Neural cell (in vitro differentiated cells): ENCODE measurements at regions not wholly inside any gene's neighbourhood (a gene's known extent, or its start where the extent isn't known, plus 50 kb on each side); places are given as distances from the start of the nearest gene placed in this dataset.

ENCODE experiments used
- H2AFZ ChIP-seq: fragments of 200-600, 300-800 bp; sonication (generic), shearing (Covaris generic); 2 replicates; pipeline ENCODE4 v1.6.0; 2014; ENCODE audit warnings: low read depth, mild to moderate bottlenecking, antibody characterized with exemption, low read length, moderate library complexity
- H3F3A ChIP-seq: fragments of 200-600 bp; shearing (Covaris generic); 2 replicates; pipeline ENCODE4 v1.6.1; 2016; ENCODE audit warnings: mild to moderate bottlenecking, moderate library complexity, mixed read lengths, antibody characterized with exemption, low read length; ENCODE audit not compliant: insufficient read depth, poor library complexity, severe bottlenecking
- H3K27ac ChIP-seq: fragments of 200-600, 300-800 bp; sonication (generic), shearing (Covaris generic); 2 replicates; pipeline ENCODE4 v1.5.1; 2014; ENCODE audit warnings: mild to moderate bottlenecking, low read length, moderate library complexity
- H3K27me3 ChIP-seq: fragments of 300-800, 200-600 bp; sonication (generic), shearing (Covaris generic); 2 replicates; pipeline ENCODE4 v1.6.0; 2014; ENCODE audit warnings: mild to moderate bottlenecking, low read depth, low read length, moderate library complexity; ENCODE audit not compliant: insufficient read depth
- H3K36me3 ChIP-seq: fragments of 300-800, 200-600 bp; sonication (generic), shearing (Covaris generic); 2 replicates; pipeline ENCODE4 v1.5.1; 2014; ENCODE audit warnings: mild to moderate bottlenecking, antibody characterized with exemption, low read length, moderate library complexity; ENCODE audit not compliant: insufficient read depth
- H3K4me2 ChIP-seq: fragments of 300-800, 200-600 bp; sonication (generic), shearing (Covaris generic); 2 replicates; pipeline ENCODE4 v1.6.0; 2014; ENCODE audit warnings: mild to moderate bottlenecking, low read length
- H3K4me3 ChIP-seq: fragments of 300-800, 200-600 bp; sonication (generic), shearing (Covaris generic); 2 replicates; pipeline ENCODE4 v1.5.1; 2014; ENCODE audit warnings: mild to moderate bottlenecking, low read length, moderate library complexity
- H3K79me2 ChIP-seq: fragments of 200-600 bp; shearing (Covaris generic); replicated peaks from 2 replicates; pipeline ENCODE4 v1.6.0; 2014; ENCODE audit warnings: mild to moderate bottlenecking, low read length, moderate library complexity; ENCODE audit not compliant: insufficient read depth
- H3K9ac ChIP-seq: fragments of 300-800, 200-600 bp; sonication (generic), shearing (Covaris generic); 2 replicates; pipeline ENCODE4 v1.6.1; 2016; ENCODE audit warnings: mild to moderate bottlenecking, low read length, mixed read lengths
- H3K9me2 ChIP-seq: fragments of 200-600 bp; shearing (Covaris generic); 2 replicates; pipeline ENCODE4 v1.6.1; 2016; ENCODE audit warnings: mild to moderate bottlenecking, low read length, mixed read lengths; ENCODE audit not compliant: insufficient read depth
- H3K9me3 ChIP-seq: fragments of 200-600, 300-800 bp; sonication (generic), shearing (Covaris generic); 2 replicates; pipeline ENCODE4 v1.6.1; 2016; ENCODE audit warnings: mild to moderate bottlenecking, mixed run types, low read length, moderate library complexity, mixed read lengths
- H4K20me1 ChIP-seq: fragments of 200-600 bp; shearing (Covaris generic); 2 replicates; pipeline ENCODE4 v1.6.1; 2016; ENCODE audit warnings: mild to moderate bottlenecking, mixed run types; ENCODE audit not compliant: insufficient read depth
- EP300 ChIP-seq: fragments of 450-650 bp; conservative IDR thresholded peaks from 2 replicates; pipeline ENCODE4 v1.6.1; 2014; ENCODE audit warnings: antibody characterized with exemption, mild to moderate bottlenecking, moderate library complexity; ENCODE audit not compliant: poor library complexity, severe bottlenecking
- EZH2 ChIP-seq: fragments of 200-600, 300-800 bp; shearing (Covaris generic), sonication (generic); IDR thresholded peaks from 2 replicates; pipeline ENCODE4 v1.6.1; 2014; ENCODE audit warnings: antibody characterized with exemption, low read length, borderline replicate concordance, mild to moderate bottlenecking; ENCODE audit not compliant: insufficient read depth, poor library complexity, severe bottlenecking
- MXI1 ChIP-seq: fragments of 450-650 bp; conservative IDR thresholded peaks from 2 replicates; pipeline ENCODE4 v1.6.1; 2014; ENCODE audit warnings: antibody characterized with exemption, mild to moderate bottlenecking; ENCODE audit not compliant: poor library complexity, severe bottlenecking
- POLR2AphosphoS5 ChIP-seq: IDR thresholded peaks from 2 replicates; pipeline ENCODE4 v1.6.1; 2012
- RAD21 ChIP-seq: fragments of 450-650 bp; conservative IDR thresholded peaks from 2 replicates; pipeline ENCODE4 v1.6.1; 2014; ENCODE audit warnings: antibody characterized with exemption, mild to moderate bottlenecking, moderate library complexity
- SMC3 ChIP-seq: fragments of 450-650 bp; conservative IDR thresholded peaks from 2 replicates; pipeline ENCODE4 v1.6.1; 2014; ENCODE audit warnings: antibody characterized with exemption, mild to moderate bottlenecking, moderate library complexity; ENCODE audit not compliant: poor library complexity
- TAF1 ChIP-seq: IDR thresholded peaks from 2 replicates; pipeline ENCODE4 v1.6.1; 2012; ENCODE audit warnings: low read depth
- TF ChIP-seq, protein P1 (sequence below): fragments of 450-650 bp; IDR thresholded peaks from 2 replicates; pipeline ENCODE4 v1.5.1; 2014; ENCODE audit warnings: antibody characterized with exemption, mild to moderate bottlenecking, moderate library complexity; ENCODE audit not compliant: poor library complexity, severe bottlenecking
- TF ChIP-seq, protein P2 (sequence below): IDR thresholded peaks from 2 replicates; pipeline ENCODE4 v1.6.1; 2012; ENCODE audit warnings: borderline replicate concordance

DNA sequence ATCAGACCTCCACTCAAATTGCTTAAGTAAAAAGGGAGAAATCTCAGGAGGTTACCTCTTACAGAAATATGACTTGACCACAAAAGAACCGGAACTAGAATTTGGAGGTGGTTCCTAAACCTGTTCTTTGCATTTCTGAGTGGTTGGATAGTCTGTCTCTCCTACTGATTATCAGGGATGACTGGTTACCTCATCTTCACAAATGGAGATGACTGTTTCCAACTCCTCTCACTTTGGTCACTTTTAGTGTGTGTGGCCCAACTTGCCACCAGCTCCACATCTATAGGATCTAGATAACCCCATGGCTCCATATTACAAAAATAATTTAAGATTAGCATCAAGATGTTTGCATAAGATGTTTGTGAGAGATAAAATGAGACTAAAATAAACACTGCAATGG, 95.5 kb downstream of the CCDC71L start:
- TF ChIP-seq POLR2AphosphoS5 (no peak), EP300 (no peak), EZH2 (no peak)
- H3K27ac ChIP-seq: no peak overlapping the region

DNA sequence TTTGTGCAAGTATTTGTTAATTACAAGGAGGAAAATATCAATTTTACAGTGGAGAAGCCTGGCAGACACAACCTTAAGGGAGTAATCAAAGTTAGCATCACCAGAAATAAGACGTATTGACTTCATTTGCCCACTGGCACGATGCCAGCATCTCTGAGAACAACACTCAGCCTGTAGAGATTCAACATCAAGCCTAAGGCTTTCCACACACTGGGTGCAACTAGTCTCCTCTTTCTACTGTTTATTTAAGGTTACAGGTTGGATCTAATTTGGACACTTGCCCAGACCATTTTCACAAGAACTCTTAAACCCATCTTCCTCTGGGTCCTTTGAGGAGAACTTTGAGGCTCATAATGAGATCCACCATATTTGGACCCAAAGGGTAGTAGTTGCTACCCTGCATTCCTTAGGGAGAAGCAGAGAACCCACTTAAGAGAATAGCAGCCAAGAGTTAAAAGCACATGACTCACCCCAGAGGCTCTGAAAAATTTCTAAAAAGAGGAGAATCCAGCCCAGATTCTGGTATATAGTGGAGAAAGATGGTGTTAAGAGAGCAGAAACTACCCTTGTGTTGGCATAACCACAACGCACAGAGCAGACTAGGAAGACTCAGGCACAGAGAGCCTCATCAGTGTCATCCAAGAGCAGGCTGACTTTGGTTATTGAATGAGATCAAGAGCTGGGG, 97.3 kb downstream of the CCDC71L start:
- H3K9me2 ChIP-seq: no peaks in the 10 kb centered on the region
- no peak overlapping the region for H2AFZ ChIP-seq
- no peak overlapping the region for H3K4me3 ChIP-seq
- no peaks in the 10 kb centered on the region for H3K79me2 ChIP-seq
- no peaks in the 10 kb centered on the region for H3K27me3 ChIP-seq
- no peaks in the 10 kb centered on the region for H3F3A ChIP-seq
- no peaks in the 10 kb centered on the region for H3K36me3 ChIP-seq
- no peak for TF ChIP-seq MXI1
- no peak for TF ChIP-seq EP300
- TF ChIP-seq, protein P1, sequence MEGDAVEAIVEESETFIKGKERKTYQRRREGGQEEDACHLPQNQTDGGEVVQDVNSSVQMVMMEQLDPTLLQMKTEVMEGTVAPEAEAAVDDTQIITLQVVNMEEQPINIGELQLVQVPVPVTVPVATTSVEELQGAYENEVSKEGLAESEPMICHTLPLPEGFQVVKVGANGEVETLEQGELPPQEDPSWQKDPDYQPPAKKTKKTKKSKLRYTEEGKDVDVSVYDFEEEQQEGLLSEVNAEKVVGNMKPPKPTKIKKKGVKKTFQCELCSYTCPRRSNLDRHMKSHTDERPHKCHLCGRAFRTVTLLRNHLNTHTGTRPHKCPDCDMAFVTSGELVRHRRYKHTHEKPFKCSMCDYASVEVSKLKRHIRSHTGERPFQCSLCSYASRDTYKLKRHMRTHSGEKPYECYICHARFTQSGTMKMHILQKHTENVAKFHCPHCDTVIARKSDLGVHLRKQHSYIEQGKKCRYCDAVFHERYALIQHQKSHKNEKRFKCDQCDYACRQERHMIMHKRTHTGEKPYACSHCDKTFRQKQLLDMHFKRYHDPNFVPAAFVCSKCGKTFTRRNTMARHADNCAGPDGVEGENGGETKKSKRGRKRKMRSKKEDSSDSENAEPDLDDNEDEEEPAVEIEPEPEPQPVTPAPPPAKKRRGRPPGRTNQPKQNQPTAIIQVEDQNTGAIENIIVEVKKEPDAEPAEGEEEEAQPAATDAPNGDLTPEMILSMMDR: no peak
- no peak for TF ChIP-seq RAD21
- H3K4me2 ChIP-seq: no peak overlapping the region
- H3K9me3 ChIP-seq: no peaks in the 10 kb centered on the region
- H3K27ac ChIP-seq: no peak overlapping the region
- no peaks in the 10 kb centered on the region for H4K20me1 ChIP-seq
- no peak overlapping the region for H3K9ac ChIP-seq

More for the DNA sequence above, 95.5 kb downstream of the CCDC71L start:
- H3K9me2 ChIP-seq: no peaks in the 10 kb centered on the region
- no peaks in the 10 kb centered on the region for H3K27me3 ChIP-seq
- no peaks in the 10 kb centered on the region for H4K20me1 ChIP-seq
- no peak overlapping the region for H3K4me2 ChIP-seq
- H3K4me3 ChIP-seq: no peak overlapping the region
- no peaks in the 10 kb centered on the region for H3F3A ChIP-seq
- H3K9me3 ChIP-seq: no peaks in the 10 kb centered on the region
- no peaks in the 10 kb centered on the region for H3K79me2 ChIP-seq
- no peaks in the 10 kb centered on the region for H3K36me3 ChIP-seq
- H3K9ac ChIP-seq: no peak overlapping the region
- no peak overlapping the region for H2AFZ ChIP-seq

DNA sequence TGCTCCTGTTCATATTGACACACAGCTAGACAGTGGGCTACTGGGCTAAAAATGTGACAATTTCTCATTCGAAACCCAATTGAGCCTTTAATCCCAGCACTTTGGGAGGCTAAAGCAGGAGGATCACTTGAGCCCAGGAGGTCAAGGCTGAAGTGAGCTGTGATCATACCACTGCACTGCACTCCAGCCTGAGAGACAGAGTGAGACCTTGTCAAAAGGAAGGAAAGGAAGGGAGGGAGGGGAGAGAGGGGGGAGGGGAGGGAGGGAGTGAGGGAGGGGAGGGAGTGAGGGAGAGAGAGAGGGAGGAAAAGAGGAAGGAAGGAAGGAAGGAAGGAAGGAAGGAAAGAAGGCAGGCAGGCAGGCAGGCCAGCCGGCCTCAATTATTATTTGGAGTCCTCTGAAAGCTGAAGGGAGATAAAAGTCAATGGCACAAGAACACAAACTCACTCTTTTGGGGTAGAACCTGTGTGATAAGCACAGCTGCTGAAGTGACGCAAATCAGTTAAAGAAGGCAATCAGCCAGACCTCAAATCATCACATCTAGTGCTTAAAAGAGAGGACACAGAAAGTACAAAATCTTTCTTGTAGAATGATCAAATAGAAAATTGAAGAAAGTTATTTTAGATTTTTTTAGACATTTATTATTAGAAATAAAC, 98.1 kb downstream of the CCDC71L start:
- Histone ChIP-seq H3K27me3 (no peaks in the 10 kb centered on the region), H3K9me2 (no peaks in the 10 kb centered on the region), H3K27ac (no peak overlapping the region), H3F3A (no peaks in the 10 kb centered on the region), H3K9ac (no peak overlapping the region), H3K4me2 (no peak overlapping the region), H3K36me3 (no peaks in the 10 kb centered on the region), H2AFZ (no peak overlapping the region), H3K4me3 (no peak overlapping the region), H3K79me2 (no peaks in the 10 kb centered on the region), H3K9me3 (no peaks in the 10 kb centered on the region), H4K20me1 (no peaks in the 10 kb centered on the region)
- TF ChIP-seq EP300: no peak
- no peak for TF ChIP-seq POLR2AphosphoS5
- TF ChIP-seq EZH2: no peak
- no peak for TF ChIP-seq SMC3
- no peak for TF ChIP-seq MXI1
- no peak for TF ChIP-seq TAF1
- TF ChIP-seq, protein P2, sequence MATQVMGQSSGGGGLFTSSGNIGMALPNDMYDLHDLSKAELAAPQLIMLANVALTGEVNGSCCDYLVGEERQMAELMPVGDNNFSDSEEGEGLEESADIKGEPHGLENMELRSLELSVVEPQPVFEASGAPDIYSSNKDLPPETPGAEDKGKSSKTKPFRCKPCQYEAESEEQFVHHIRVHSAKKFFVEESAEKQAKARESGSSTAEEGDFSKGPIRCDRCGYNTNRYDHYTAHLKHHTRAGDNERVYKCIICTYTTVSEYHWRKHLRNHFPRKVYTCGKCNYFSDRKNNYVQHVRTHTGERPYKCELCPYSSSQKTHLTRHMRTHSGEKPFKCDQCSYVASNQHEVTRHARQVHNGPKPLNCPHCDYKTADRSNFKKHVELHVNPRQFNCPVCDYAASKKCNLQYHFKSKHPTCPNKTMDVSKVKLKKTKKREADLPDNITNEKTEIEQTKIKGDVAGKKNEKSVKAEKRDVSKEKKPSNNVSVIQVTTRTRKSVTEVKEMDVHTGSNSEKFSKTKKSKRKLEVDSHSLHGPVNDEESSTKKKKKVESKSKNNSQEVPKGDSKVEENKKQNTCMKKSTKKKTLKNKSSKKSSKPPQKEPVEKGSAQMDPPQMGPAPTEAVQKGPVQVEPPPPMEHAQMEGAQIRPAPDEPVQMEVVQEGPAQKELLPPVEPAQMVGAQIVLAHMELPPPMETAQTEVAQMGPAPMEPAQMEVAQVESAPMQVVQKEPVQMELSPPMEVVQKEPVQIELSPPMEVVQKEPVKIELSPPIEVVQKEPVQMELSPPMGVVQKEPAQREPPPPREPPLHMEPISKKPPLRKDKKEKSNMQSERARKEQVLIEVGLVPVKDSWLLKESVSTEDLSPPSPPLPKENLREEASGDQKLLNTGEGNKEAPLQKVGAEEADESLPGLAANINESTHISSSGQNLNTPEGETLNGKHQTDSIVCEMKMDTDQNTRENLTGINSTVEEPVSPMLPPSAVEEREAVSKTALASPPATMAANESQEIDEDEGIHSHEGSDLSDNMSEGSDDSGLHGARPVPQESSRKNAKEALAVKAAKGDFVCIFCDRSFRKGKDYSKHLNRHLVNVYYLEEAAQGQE: no peak
- TF ChIP-seq, protein P1: no peak
- TF ChIP-seq RAD21: no peak
